ENCODE measurements at regions not wholly inside any gene's neighbourhood (a gene's known extent, or its start where the extent isn't known, plus 50 kb on each side); places are given as distances from the start of the nearest gene placed in this dataset.

GRCh38 chr1:234837713-234838112, 227.7 kb upstream of the IRF2BP2 start:
- no peak for TF ChIP-seq CTCF (IDR thresholded peaks at IDR 0.05)
- no peak for TF ChIP-seq EZH2 (IDR thresholded peaks at IDR 0.05)

All from neural progenitor cell (in vitro differentiated cells).